B cell (primary cell): ENCODE measurements at regions not wholly inside any gene's neighbourhood (a gene's known extent, or its start where the extent isn't known, plus 50 kb on each side); places are given as distances from the start of the nearest gene placed in this dataset.

Experiments used
- CTCF ChIP-seq: fragments of 200-600 bp; IDR thresholded peaks from one replicate; pipeline ENCODE4 v1.8.0; 2022; ENCODE audit warnings: antibody characterized with exemption, mild to moderate bottlenecking
- EZH2 ChIP-seq: IDR thresholded peaks from 2 replicates; pipeline ENCODE4 v1.6.1; 2012; ENCODE audit warnings: borderline replicate concordance, low read depth, mild to moderate bottlenecking, moderate library complexity, low read length; ENCODE audit not compliant: insufficient read depth, poor library complexity, severe bottlenecking

GRCh38 chr10:128475686-128476367, 349.6 kb upstream of the MKI67 start:
- TF ChIP-seq CTCF (no peak), EZH2 (no peak)
